ENCODE measurements at regions not wholly inside any gene's neighbourhood (a gene's known extent, or its start where the extent isn't known, plus 50 kb on each side); places are given as distances from the start of the nearest gene placed in this dataset.

- DNase-seq = no peak
Measured at GRCh38 chr2:18860179-18860578, 270.8 kb upstream of the NT5C1B start.

GRCh38 chr2:18856765-18857164, 267.4 kb upstream of the NT5C1B start:
- no peak for DNase-seq

- peak; percentile 18 for DNase-seq
Measured at GRCh38 chr2:18855027-18855426, 265.7 kb upstream of the NT5C1B start.

GRCh38 chr2:18849841-18850578, 260.6 kb upstream of the NT5C1B start:
- DNase-seq = no peak

GRCh38 chr2:18848646-18849045, 259.3 kb upstream of the NT5C1B start:
- DNase-seq = no peak

GRCh38 chr2:18845854-18846445, 256.6 kb upstream of the NT5C1B start:
- no peak for DNase-seq

- DNase-seq = no peak
Measured at GRCh38 chr2:18842836-18843235, 253.5 kb upstream of the NT5C1B start.

GRCh38 chr2:18841248-18842150, 252.1 kb upstream of the NT5C1B start:
- DNase-seq = no peak

- no peak for DNase-seq
Measured at GRCh38 chr2:18837240-18837639, 247.9 kb upstream of the NT5C1B start.

- peak; percentile 69 for DNase-seq
Measured at GRCh38 chr2:18836436-18836835, 247.1 kb upstream of the NT5C1B start.

GRCh38 chr2:18835787-18836186, 246.4 kb upstream of the NT5C1B start:
- no peak for DNase-seq

GRCh38 chr2:18834341-18834740, 245.0 kb upstream of the NT5C1B start:
- DNase-seq = no peak

- no peak for DNase-seq
Measured at GRCh38 chr2:18833941-18834340, 244.6 kb upstream of the NT5C1B start.

- no peak for DNase-seq
Measured at GRCh38 chr2:18831916-18832510, 242.6 kb upstream of the NT5C1B start.

- DNase-seq = no peak
Measured at GRCh38 chr2:18830962-18831361, 241.6 kb upstream of the NT5C1B start.

- no peak for DNase-seq
Measured at GRCh38 chr2:18829976-18830375, 240.6 kb upstream of the NT5C1B start.

GRCh38 chr2:18829251-18829902, 240.0 kb upstream of the NT5C1B start:
- no peak for DNase-seq

- no peak for DNase-seq
Measured at GRCh38 chr2:18828296-18828695, 238.9 kb upstream of the NT5C1B start.

GRCh38 chr2:18825838-18826237, 236.5 kb upstream of the NT5C1B start:
- no peak for DNase-seq

GRCh38 chr2:18824915-18825314, 235.5 kb upstream of the NT5C1B start:
- no peak for DNase-seq

GRCh38 chr2:18824325-18824790, 235.0 kb upstream of the NT5C1B start:
- DNase-seq = no peak

GRCh38 chr2:18821431-18821830, 232.1 kb upstream of the NT5C1B start:
- no peak for DNase-seq

GRCh38 chr2:18820966-18821365, 231.6 kb upstream of the NT5C1B start:
- no peak for DNase-seq

Measured in NCI-H82 (cell line).